ENCODE measurements at regions not wholly inside any gene's neighbourhood (a gene's known extent, or its start where the extent isn't known, plus 50 kb on each side); places are given as distances from the start of the nearest gene placed in this dataset.

GRCh38 chr11:109998921-109999320 is 94.3 kb upstream of the ZC3H12C start:
- TF ChIP-seq ZNF274 (IDR thresholded peaks at IDR 0.05; ENCODE audit: low read depth, low read length) (no peak), YY1 (IDR thresholded peaks at IDR 0.05; ENCODE audit: insufficient read depth, insufficient read length) (no peak), SUZ12 (IDR thresholded peaks at IDR 0.05; ENCODE audit: extremely low read depth, insufficient read depth, insufficient read length) (no peak)

Data from NT2/D1 (cell line).